AG04449 (cell line): ENCODE measurements at regions not wholly inside any gene's neighbourhood (a gene's known extent, or its start where the extent isn't known, plus 50 kb on each side); places are given as distances from the start of the nearest gene placed in this dataset.

Experiments
- CTCF ChIA-PET: fragments of 350-600 bp; formaldehyde crosslinking; extraction: SDS; loops from one replicate; lab custom pipeline; 2021; ENCODE audit warnings: antibody characterized with exemption; lab: Yijun Ruan, JAX
- POLR2A ChIA-PET: fragments of 400-600, 350-600 bp; formaldehyde crosslinking; extraction: SDS; loops from one replicate; lab custom pipeline; 2020; ENCODE audit warnings: antibody characterized with exemption, inconsistent platforms; lab: Yijun Ruan, JAX
- DNase-seq: peaks from one replicate; pipeline ENCODE4 v3.0.0-alpha.2; 2010; ENCODE audit warnings: low read depth, low spot score
- H3K4me3 ChIP-seq: 2 replicates; pipeline ENCODE4 v1.5.1; 2011; ENCODE audit warnings: low read depth, mild to moderate bottlenecking, control low read depth, low read length
- CTCF ChIP-seq: IDR thresholded peaks from one replicate; pipeline ENCODE4 v1.5.1; 2011; ENCODE audit warnings: mild to moderate bottlenecking, moderate library complexity, low read length, control low read depth, inconsistent platforms; ENCODE audit not compliant: insufficient read depth; ENCODE audit errors: missing control alignments

GRCh38 chr2:224141304-224141703 is 102.2 kb upstream of the SERPINE2 start:
- no peak for DNase-seq
- no peak overlapping the region for H3K4me3 ChIP-seq
- no peak for TF ChIP-seq CTCF
- ChIA-PET CTCF (no interaction called here), POLR2A (interaction anchor here (0.7 kb wide), 1 partner anchor 602 kb away, joined by 3 read pairs; no protein-coding TSS in a partner anchor)

- TF ChIP-seq CTCF: no peak
- ChIA-PET CTCF (no interaction called here), POLR2A (no interaction called here)
- DNase-seq: no peak
- H3K4me3 ChIP-seq: no peak overlapping the region
Observed at GRCh38 chr2:224137208-224137607, 98.1 kb upstream of the SERPINE2 start.

- DNase-seq: no peak
- POLR2A ChIA-PET: no interaction called here
- no peak for TF ChIP-seq CTCF
- CTCF ChIA-PET: no interaction called here
- H3K4me3 ChIP-seq: no peak overlapping the region
Observed at GRCh38 chr2:224136396-224136795, 97.3 kb upstream of the SERPINE2 start.

DNA sequence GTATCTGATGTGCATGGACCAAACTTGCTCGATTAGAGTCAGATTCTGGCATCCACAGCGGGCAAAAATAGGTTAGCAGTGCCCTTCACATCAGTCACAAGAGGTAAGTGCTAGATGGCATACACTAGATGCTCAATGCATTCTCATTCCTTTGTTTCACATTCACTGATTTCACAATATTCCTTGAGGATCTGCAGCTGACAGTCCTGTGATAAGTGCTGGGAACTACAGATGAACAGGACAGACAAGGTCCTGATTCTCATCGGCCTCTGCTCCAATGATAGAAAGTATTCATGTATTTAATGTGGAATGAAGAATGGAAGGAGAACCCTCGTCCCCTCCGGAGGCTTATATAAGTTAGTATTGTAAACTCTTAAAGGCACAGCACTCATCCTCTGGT is 96.8 kb upstream of the SERPINE2 start:
- POLR2A ChIA-PET: no interaction called here

DNA sequence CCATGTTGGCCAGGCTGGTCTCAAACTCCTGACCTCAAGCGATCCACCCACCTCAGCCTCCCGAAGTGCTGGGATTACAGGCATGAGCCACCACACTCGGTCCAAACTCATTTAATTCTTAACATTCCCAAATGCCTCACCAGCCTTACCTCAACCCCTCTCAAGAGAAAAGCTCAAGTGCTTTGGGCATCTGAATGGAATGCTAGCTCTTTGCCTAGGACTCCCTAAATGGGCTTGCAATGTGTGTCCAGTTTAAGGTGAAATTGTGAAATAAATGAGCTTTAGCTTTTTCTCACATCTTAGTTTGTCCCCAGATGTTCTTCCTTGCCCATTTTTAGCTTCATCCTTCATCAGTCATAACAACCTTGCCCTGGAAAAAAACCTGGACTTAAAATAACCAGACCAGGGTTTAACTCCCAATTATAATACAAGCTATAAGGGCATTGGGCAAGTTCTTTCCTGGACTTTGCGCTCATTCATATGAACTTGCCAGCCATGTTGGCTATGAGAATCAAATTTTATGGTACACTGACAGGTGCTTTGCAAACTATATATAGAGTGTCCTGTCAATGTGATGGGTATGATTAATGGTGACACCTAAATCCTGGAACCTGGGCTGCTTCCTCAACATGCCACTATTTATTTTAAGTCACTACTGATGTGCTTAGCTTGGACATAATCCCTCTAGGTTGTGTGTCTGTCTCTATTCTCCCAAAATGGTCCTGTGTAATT is 95.1 kb upstream of the SERPINE2 start:
- DNase-seq: no peak
- POLR2A ChIA-PET: interaction anchor here (1.0 to 1.5 kb wide), 2 partner anchors 9 to 32 kb away, joined by 3 read pairs; no protein-coding TSS in a partner anchor
- CTCF ChIA-PET: interaction anchor here (0.6 to 2.3 kb wide), 4 partner anchors 9 to 156 kb away, joined by 3 to 6 read pairs (median 4); no protein-coding TSS in a partner anchor
- H3K4me3 ChIP-seq: no peak overlapping the region
- TF ChIP-seq CTCF: no peak

More for the DNA sequence above, 96.8 kb upstream of the SERPINE2 start:
- CTCF ChIA-PET: interaction anchor here (0.7 kb wide), 1 partner anchor 76 kb away, joined by 3 read pairs; no protein-coding TSS in a partner anchor
- no peak for DNase-seq
- TF ChIP-seq CTCF: no peak
- no peak overlapping the region for H3K4me3 ChIP-seq

DNA sequence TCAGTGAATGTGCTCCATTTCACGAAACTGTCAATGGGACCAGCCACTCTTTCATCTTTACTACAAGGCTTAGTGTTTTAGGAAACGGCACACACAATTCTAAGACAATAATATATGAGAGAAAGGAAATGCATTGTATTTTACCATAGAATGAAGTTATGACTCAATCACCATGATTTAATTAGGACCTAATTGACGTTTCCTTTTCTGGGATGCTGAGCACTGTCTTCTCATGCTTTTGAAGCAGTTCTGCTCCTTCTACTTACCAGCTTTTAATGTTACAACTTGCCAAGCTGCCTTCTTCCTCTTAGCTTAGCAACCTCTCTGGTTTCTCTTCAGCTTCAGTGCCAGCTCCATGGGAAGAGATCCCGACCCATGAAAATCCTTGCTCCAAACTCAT is 94.3 kb upstream of the SERPINE2 start:
- no peak for TF ChIP-seq CTCF
- CTCF ChIA-PET: interaction anchor here (1.0 to 2.3 kb wide), 2 partner anchors 10 to 155 kb away, joined by 3 to 6 read pairs; no protein-coding TSS in a partner anchor
- POLR2A ChIA-PET: interaction anchor here (1.0 to 1.5 kb wide), 2 partner anchors 9 to 32 kb away, joined by 3 read pairs; no protein-coding TSS in a partner anchor
- DNase-seq: no peak
- H3K4me3 ChIP-seq: no peak overlapping the region
